H1 (cell line): ENCODE measurements at regions not wholly inside any gene's neighbourhood (a gene's known extent, or its start where the extent isn't known, plus 50 kb on each side); places are given as distances from the start of the nearest gene placed in this dataset.

Experiments
- CTCF ChIA-PET: fragments of 300-600 bp; sonication (Branson Sonifier 250); formaldehyde crosslinking; loops from one replicate; lab custom pipeline; 2021; ENCODE audit not compliant: partially characterized antibody; lab: Charles Lee
- POLR2A ChIA-PET: fragments of 300-600 bp; sonication (Branson Sonifier 250); formaldehyde crosslinking; loops from one replicate; lab custom pipeline; 2021; ENCODE audit warnings: inconsistent platforms; ENCODE audit not compliant: partially characterized antibody; lab: Charles Lee
- DNase-seq, 2 experiments: peaks; one replicate each; pipeline versions ENCODE4 v3.0.0 to v3.0.0-alpha.2; 2010 to 2022; ENCODE audit warnings: low spot score in 2 of 2, low read depth in 1 of 2, mixed read lengths in 1 of 2
- FAIRE-seq: peaks from 2 replicates; lab custom pipeline; 2011; peaks lifted over from hg19 to GRCh38; lab: Jason Lieb, UNC
- H2AFZ ChIP-seq: 2 replicates; pipeline ENCODE4 v1.8.1; 2012; ENCODE audit warnings: low read length, inconsistent platforms
- H2AK5ac ChIP-seq: 2 replicates; pipeline ENCODE4 v1.6.1; 2013; ENCODE audit warnings: low read depth, low read length
- H2BK120ac ChIP-seq: replicated peaks from 2 replicates; pipeline ENCODE3; 2013; ENCODE audit warnings: low read depth, low read length, inconsistent platforms
- H2BK12ac ChIP-seq: 2 replicates; pipeline ENCODE4 v1.6.1; 2013; ENCODE audit warnings: low read depth, low read length
- H2BK15ac ChIP-seq: 2 replicates; pipeline ENCODE4 v1.6.1; 2013; ENCODE audit warnings: low read length
- H2BK20ac ChIP-seq: 2 replicates; pipeline ENCODE4 v1.6.1; 2013; ENCODE audit warnings: low read length
- H2BK5ac ChIP-seq: 2 replicates; pipeline ENCODE4 v1.6.1; 2013; ENCODE audit warnings: low read depth, low read length
- H3K14ac ChIP-seq: 2 replicates; pipeline ENCODE4 v1.6.1; 2013; ENCODE audit warnings: inconsistent platforms; ENCODE audit not compliant: insufficient read length
- H3K18ac ChIP-seq: 2 replicates; pipeline ENCODE4 v1.6.1; 2013; ENCODE audit warnings: low read length; ENCODE audit errors: extremely low read depth
- H3K23ac ChIP-seq: 2 replicates; pipeline ENCODE4 v1.6.1; 2013; ENCODE audit warnings: inconsistent platforms; ENCODE audit not compliant: insufficient read length
- H3K23me2 ChIP-seq: 2 replicates; pipeline ENCODE4 v1.6.1; 2013; ENCODE audit warnings: low read depth, low read length
- H3K27ac ChIP-seq: 2 replicates; pipeline ENCODE4 v1.6.1; 2011; ENCODE audit warnings: low read depth, low read length, inconsistent platforms
- H3K27me3 ChIP-seq, 4 experiments: replicated peaks in 1 of 4; 1 replicate in 1 of 4; 2 replicates in 3 of 4; pipeline versions ENCODE4 v1.6.1 to v1.8.1; 2011 to 2013; ENCODE audit warnings: low read length in 3 of 4, mild to moderate bottlenecking in 3 of 4, inconsistent platforms in 2 of 4, mixed read lengths in 2 of 4, moderate library complexity in 1 of 4; ENCODE audit not compliant: control insufficient read depth in 3 of 4, insufficient read depth in 3 of 4; ENCODE audit errors: extremely low read depth in 1 of 4
- H3K36me3 ChIP-seq, 4 experiments: 2 replicates each; pipeline versions ENCODE4 v1.6.1 to v1.8.1; 2011 to 2013; ENCODE audit warnings: mild to moderate bottlenecking in 4 of 4, low read length in 3 of 4, moderate library complexity in 2 of 4, control low read depth in 1 of 4, inconsistent platforms in 1 of 4; ENCODE audit not compliant: insufficient read depth in 4 of 4, control insufficient read depth in 2 of 4
- H3K4ac ChIP-seq: replicated peaks from 2 replicates; pipeline ENCODE3; 2013; ENCODE audit warnings: low read length, low read depth, mixed read lengths, inconsistent platforms; ENCODE audit not compliant: insufficient read length
- H3K4me1 ChIP-seq, 4 experiments: replicated peaks in 1 of 4; 1 replicate in 1 of 4; 2 replicates in 3 of 4; pipeline versions ENCODE4 v1.6.1 to v1.8.1; 2011 to 2013; ENCODE audit warnings: low read length in 3 of 4, inconsistent platforms in 2 of 4, mixed read lengths in 1 of 4; ENCODE audit not compliant: insufficient read depth in 4 of 4, control insufficient read depth in 3 of 4
- H3K4me2 ChIP-seq, 2 experiments: 2 replicates each; pipeline versions ENCODE4 v1.6.1 to v1.8.1; 2011 to 2013; ENCODE audit warnings: low read depth in 2 of 2, low read length in 2 of 2, control low read depth in 1 of 2, inconsistent platforms in 1 of 2, mild to moderate bottlenecking in 1 of 2; ENCODE audit not compliant: insufficient read depth in 1 of 2
- H3K4me3 ChIP-seq, 4 experiments: fragments of 200-600, 300-600 bp in 1 of 4; sonication (generic), shearing (Covaris generic), sonication (Bioruptor Twin) in 1 of 4; 2 replicates each; pipeline versions ENCODE4 v1.5.1 to v1.8.1; 2011 to 2016; ENCODE audit warnings: low read length in 4 of 4, low read depth in 3 of 4, control low read depth in 2 of 4, inconsistent platforms in 2 of 4, mild to moderate bottlenecking in 2 of 4, mixed read lengths in 1 of 4, moderate library complexity in 1 of 4; ENCODE audit not compliant: insufficient read depth in 2 of 4; ENCODE audit errors: extremely low read depth in 1 of 4
- H3K56ac ChIP-seq: replicated peaks from 2 replicates; pipeline ENCODE3; 2013; ENCODE audit warnings: low read depth, mild to moderate bottlenecking, mixed read lengths, low read length, inconsistent platforms; ENCODE audit not compliant: insufficient read length
- H3K79me1 ChIP-seq: 2 replicates; pipeline ENCODE4 v1.6.1; 2013; ENCODE audit warnings: low read depth, low read length, control low read depth
- H3K79me2 ChIP-seq, 2 experiments: 2 replicates each; pipeline versions ENCODE4 v1.6.1 to v1.8.1; 2012 to 2013; ENCODE audit warnings: low read length in 2 of 2, mild to moderate bottlenecking in 2 of 2, inconsistent platforms in 1 of 2; ENCODE audit not compliant: insufficient read depth in 2 of 2, control insufficient read depth in 1 of 2
- H3K9ac ChIP-seq, 4 experiments: replicated peaks in 1 of 4; 1 replicate in 1 of 4; 2 replicates in 3 of 4; pipeline versions ENCODE4 v1.6.1 to v1.8.1; 2011 to 2013; ENCODE audit warnings: low read depth in 3 of 4, low read length in 3 of 4, control low read depth in 2 of 4, mild to moderate bottlenecking in 2 of 4, moderate library complexity in 2 of 4, inconsistent platforms in 1 of 4; ENCODE audit errors: extremely low read depth in 1 of 4
- H3K9me3 ChIP-seq, 2 experiments: 2 replicates each; pipeline versions ENCODE4 v1.6.1 to v1.8.1; 2012 to 2013; ENCODE audit warnings: mild to moderate bottlenecking in 2 of 2, moderate library complexity in 2 of 2, control low read depth in 1 of 2, inconsistent platforms in 1 of 2, low read depth in 1 of 2, low read length in 1 of 2, mixed read lengths in 1 of 2; ENCODE audit not compliant: insufficient read depth in 2 of 2
- H4K20me1 ChIP-seq, 2 experiments: replicated peaks in 1 of 2; 2 replicates each; pipeline versions ENCODE3 to v1.8.1; 2011 to 2013; ENCODE audit warnings: inconsistent platforms in 2 of 2, low read length in 2 of 2, mild to moderate bottlenecking in 1 of 2; ENCODE audit not compliant: insufficient read depth in 2 of 2, control insufficient read depth in 1 of 2
- H4K5ac ChIP-seq: 2 replicates; pipeline ENCODE4 v1.6.1; 2013; ENCODE audit warnings: low read length, low read depth, mixed read lengths, inconsistent platforms; ENCODE audit not compliant: insufficient read length
- H4K8ac ChIP-seq: 2 replicates; pipeline ENCODE4 v1.8.0; 2013; ENCODE audit warnings: mild to moderate bottlenecking, moderate library complexity, low read length, inconsistent platforms; ENCODE audit not compliant: insufficient read depth; ENCODE audit errors: extremely low read depth
- H4K91ac ChIP-seq: replicated peaks from 2 replicates; pipeline ENCODE3; 2013; ENCODE audit warnings: low read length, mixed read lengths, inconsistent platforms; ENCODE audit not compliant: insufficient read length
- CEBPB ChIP-seq: IDR thresholded peaks from 2 replicates; pipeline ENCODE4 v1.6.1; 2012; ENCODE audit warnings: low read depth, low read length
- CHD2 ChIP-seq: IDR thresholded peaks from 2 replicates; pipeline ENCODE4 v1.6.1; 2012; ENCODE audit warnings: low read length, improper control_type of control experiment
- CREB1 ChIP-seq: IDR thresholded peaks from 2 replicates; pipeline ENCODE4 v1.6.1; 2012; ENCODE audit warnings: inconsistent platforms
- JUN ChIP-seq: IDR thresholded peaks from 2 replicates; pipeline ENCODE4 v1.6.1; 2011; ENCODE audit warnings: low read depth, mild to moderate bottlenecking, improper control_type of control experiment, low read length
- KDM4A ChIP-seq: IDR thresholded peaks from one replicate; pipeline ENCODE4 v1.7.1; 2012; ENCODE audit warnings: low read depth, mild to moderate bottlenecking, moderate library complexity, low read length, inconsistent platforms; ENCODE audit not compliant: severe bottlenecking
- KDM5A ChIP-seq: fragments of 200-600 bp; IDR thresholded peaks from 2 replicates; pipeline ENCODE4 v1.7.1; 2012; ENCODE audit warnings: mild to moderate bottlenecking, low read length, inconsistent platforms, mixed read lengths
- MAX ChIP-seq: IDR thresholded peaks from 2 replicates; pipeline ENCODE4 v1.6.1; 2012; ENCODE audit warnings: inconsistent platforms
- NRF1 ChIP-seq: IDR thresholded peaks from 2 replicates; pipeline ENCODE4 v1.6.1; 2011; ENCODE audit warnings: mild to moderate bottlenecking, low read depth, low read length, improper control_type of control experiment
- PHF8 ChIP-seq: fragments of 200-600 bp; sonication (generic); conservative IDR thresholded peaks from 2 replicates; pipeline ENCODE4 v1.7.1; 2012; ENCODE audit warnings: low read depth, mild to moderate bottlenecking, inconsistent platforms, low read length, moderate library complexity
- POLR2A ChIP-seq, 2 experiments: IDR thresholded peaks; 1 replicate in 1 of 2; 2 replicates in 1 of 2; pipeline ENCODE4 v1.6.1; 2011; ENCODE audit warnings: low read depth in 2 of 2, low read length in 2 of 2, mild to moderate bottlenecking in 2 of 2; ENCODE audit errors: control extremely low read depth in 1 of 2
- POLR2AphosphoS5 ChIP-seq: IDR thresholded peaks from 2 replicates; pipeline ENCODE4 v1.6.1; 2011; ENCODE audit warnings: low read depth, low read length
- RBBP5 ChIP-seq: IDR thresholded peaks from 2 replicates; pipeline ENCODE4 v1.7.1; 2012; ENCODE audit warnings: low read depth, mild to moderate bottlenecking, inconsistent platforms, low read length, moderate library complexity, borderline replicate concordance
- RXRA ChIP-seq: IDR thresholded peaks from 2 replicates; pipeline ENCODE4 v1.6.1; 2011; ENCODE audit warnings: low read depth, mild to moderate bottlenecking, low read length, moderate library complexity; ENCODE audit not compliant: insufficient read depth
- SIRT6 ChIP-seq: IDR thresholded peaks from one replicate; pipeline ENCODE4 v1.7.1; 2012; ENCODE audit warnings: low read length, inconsistent platforms
- TAF1 ChIP-seq: IDR thresholded peaks from 2 replicates; pipeline ENCODE4 v1.6.1; 2011; ENCODE audit warnings: mild to moderate bottlenecking, low read depth, low read length
- YY1 ChIP-seq: IDR thresholded peaks from 2 replicates; pipeline ENCODE4 v1.6.1; 2011; ENCODE audit warnings: low read depth, mild to moderate bottlenecking, low read length
- WGBS, 2 experiments: shearing (Covaris generic) in 1 of 2; methylation state at CpG; one replicate each; pipeline versions ENCODE4 v1.1.6 to v1.1.7; 2013 to 2015; ENCODE audit warnings: low lambda C conversion rate in 2 of 2, mixed read lengths in 2 of 2, inconsistent platforms in 1 of 2, low coverage in 1 of 2, missing lambda C conversion rate in 1 of 2; ENCODE audit not compliant: insufficient replicate concordance in 2 of 2, insufficient coverage in 1 of 2, insufficient read length in 1 of 2; ENCODE audit errors: extremely low coverage in 1 of 2, missing lambda C conversion rate in 1 of 2; 5-methylcytosine and 5-hydroxymethylcytosine counted together

- H4K20me1 ChIP-seq = no peaks in the 10 kb centered on the region
- H3K36me3 ChIP-seq = no peaks in the 10 kb centered on the region
- no peak overlapping the region for H3K9ac ChIP-seq
- no peak overlapping the region for H2BK15ac ChIP-seq
- peaks cover 0 to 5% (median 0%) of the 10 kb centered on the region in 4 experiments; a peak in 1 of 7 replicates for H3K4me1 ChIP-seq
- H2AK5ac ChIP-seq = no peak overlapping the region
- no peak overlapping the region for H2BK5ac ChIP-seq
- H3K23ac ChIP-seq = no peak overlapping the region
- no peaks in the 10 kb centered on the region for H3K79me1 ChIP-seq
- no peaks in the 10 kb centered on the region for H3K79me2 ChIP-seq
- FAIRE-seq = no peak
- no peak for DNase-seq
- CTCF ChIA-PET = interaction anchor here (1.0 to 4.1 kb wide), 2 partner anchors 563 to 568 kb away, joined by 3 to 30 read pairs; partner anchors contain the start of gene CNTN5
- H4K91ac ChIP-seq = no peak overlapping the region
- 99% methylated on average over 11 of the region's 11 CpGs; no CpG with 5 or more reads in 1 of the 2 experiments for WGBS, 2 experiments
- no peaks in the 10 kb centered on the region for H3K9me3 ChIP-seq
- no peak overlapping the region for H3K14ac ChIP-seq
- POLR2A ChIA-PET = no interaction called here
- H2BK120ac ChIP-seq = no peak overlapping the region
- no peak overlapping the region for H3K18ac ChIP-seq
- H3K4me3 ChIP-seq = no peak overlapping the region
- no peak overlapping the region for H2BK20ac ChIP-seq
- H3K27me3 ChIP-seq = no peaks in the 10 kb centered on the region
- no peak overlapping the region for H2AFZ ChIP-seq
- no peaks in the 10 kb centered on the region for H3K23me2 ChIP-seq
- H3K27ac ChIP-seq = no peak overlapping the region
- no peak overlapping the region for H2BK12ac ChIP-seq
- no peak overlapping the region for H3K56ac ChIP-seq
- H4K8ac ChIP-seq = no peak overlapping the region
- no peak overlapping the region for H4K5ac ChIP-seq
- no peak overlapping the region for H3K4ac ChIP-seq
- no peak overlapping the region for H3K4me2 ChIP-seq
- TF ChIP-seq CREB1 (no peak), RXRA (no peak), JUN (no peak), PHF8 (no peak), TAF1 (no peak), KDM5A (no peak), MAX (no peak), YY1 (no peak), POLR2AphosphoS5 (no peak), NRF1 (no peak), SIRT6 (no peak), POLR2A (IDR thresholded peaks at IDR 0.05; ENCODE audit: control extremely low read depth in 1 of 2, low read depth in 2 of 2, low read length in 2 of 2) (no peak), KDM4A (no peak), RBBP5 (no peak), CEBPB (no peak), CHD2 (no peak)
These were observed 567.4 kb upstream of the CNTN5 start for GRCh38 chr11:98453378-98453777.
